M059J (cell line): ENCODE measurements at regions not wholly inside any gene's neighbourhood (a gene's known extent, or its start where the extent isn't known, plus 50 kb on each side); places are given as distances from the start of the nearest gene placed in this dataset.
A peak's percentile ranks its signal among the peaks of the same experiment; 100 is the strongest.

Experiments
- DNase-seq: peaks from one replicate; pipeline ENCODE4 v3.0.0-alpha.2; 2012; ENCODE audit warnings: low read depth

- DNase-seq: no peak
Observed at GRCh38 chr14:101004176-101004575, 100.7 kb upstream of the RTL1 start.

- DNase-seq: peak; percentile 62
Observed at GRCh38 chr14:101004954-101005353, 101.4 kb upstream of the RTL1 start.

- no peak for DNase-seq
Observed at GRCh38 chr14:101005447-101005846, 101.9 kb upstream of the RTL1 start.

- peak; percentile 36 for DNase-seq
Observed at GRCh38 chr14:101006008-101006407, 102.5 kb upstream of the RTL1 start.

GRCh38 chr14:101007004-101007614, 103.6 kb upstream of the RTL1 start:
- no peak for DNase-seq

- no peak for DNase-seq
Observed at GRCh38 chr14:101007765-101008164, 104.2 kb upstream of the RTL1 start.

GRCh38 chr14:101008196-101008595, 104.7 kb upstream of the RTL1 start:
- no peak for DNase-seq

GRCh38 chr14:101008631-101009336, 105.3 kb upstream of the RTL1 start:
- no peak for DNase-seq

- no peak for DNase-seq
Observed at GRCh38 chr14:101009531-101009930, 106.0 kb upstream of the RTL1 start.

- no peak for DNase-seq
Observed at GRCh38 chr14:101010293-101010692, 106.8 kb upstream of the RTL1 start.

GRCh38 chr14:101010835-101011234, 107.3 kb upstream of the RTL1 start:
- DNase-seq: no peak

- peak; percentile 38 for DNase-seq
Observed at GRCh38 chr14:101017209-101017608, 113.7 kb upstream of the RTL1 start.

- DNase-seq: no peak
Observed at GRCh38 chr14:101017806-101018560, 114.5 kb upstream of the RTL1 start.

- no peak for DNase-seq
Observed at GRCh38 chr14:101018561-101019290, 115.2 kb upstream of the RTL1 start.

- no peak for DNase-seq
Observed at GRCh38 chr14:101019541-101019940, 116.0 kb upstream of the RTL1 start.

GRCh38 chr14:101019990-101020710, 116.6 kb upstream of the RTL1 start:
- no peak for DNase-seq

GRCh38 chr14:101020834-101021370, 117.4 kb upstream of the RTL1 start:
- no peak for DNase-seq

- no peak for DNase-seq
Observed at GRCh38 chr14:101022121-101022520, 118.6 kb upstream of the RTL1 start.

- no peak for DNase-seq
Observed at GRCh38 chr14:101022916-101023435, 119.5 kb upstream of the RTL1 start.

- DNase-seq: no peak
Observed at GRCh38 chr14:101024686-101025085, 121.2 kb upstream of the RTL1 start.

GRCh38 chr14:101025131-101025530, 121.6 kb upstream of the RTL1 start:
- DNase-seq: no peak
